ENCODE measurements at regions not wholly inside any gene's neighbourhood (a gene's known extent, or its start where the extent isn't known, plus 50 kb on each side); places are given as distances from the start of the nearest gene placed in this dataset.

- TF ChIP-seq CTCF (IDR thresholded peaks at IDR 0.05; ENCODE audit: low read depth, low read length, poor library complexity, severe bottlenecking) = no peak
- TF ChIP-seq EZH2phosphoT487 (IDR thresholded peaks at IDR 0.05; ENCODE audit: borderline replicate concordance, low read length) = no peak
Observed at GRCh38 chr1:5488448-5488847, 503.8 kb downstream of the NPHP4 start.

All from DOHH2 (cell line).